ENCODE measurements at regions not wholly inside any gene's neighbourhood (a gene's known extent, or its start where the extent isn't known, plus 50 kb on each side); places are given as distances from the start of the nearest gene placed in this dataset.

- H4K5ac ChIP-seq (ENCODE audit: low read depth, low read length), result no peak overlapping the region
- H3K79me1 ChIP-seq (ENCODE audit: low read depth in 1 of 2, low read length in 2 of 2), result no peaks in the 10 kb centered on the region
- H3K14ac ChIP-seq (replicated peaks; ENCODE audit: low read depth, low read length), result no peak overlapping the region
- H3K4ac ChIP-seq (ENCODE audit: low read depth, low read length), result no peak overlapping the region
- H4K8ac ChIP-seq (ENCODE audit: low read depth in 2 of 2, low read length in 2 of 2), result no peak overlapping the region
- H3K9me3 ChIP-seq (ENCODE audit: control insufficient read depth, insufficient read depth, low read length), result no peaks in the 10 kb centered on the region; the same call in 1 of the 2 replicates
- H3K9me1 ChIP-seq (ENCODE audit: insufficient read depth, low read length), result no peaks in the 10 kb centered on the region
- no CpG with 5 or more reads among the region's 5 CpGs for WGBS, 2 experiments (ENCODE audit: extremely low coverage in 2 of 2, insufficient read length in 1 of 2)
- POLR2A ChIA-PET (ENCODE audit: unreplicated experiment), result no interaction called here
- intact Hi-C loops (cut with micrococcal nuclease) (no loop called here), dilution Hi-C loops (cut with HindIII; ENCODE audit: low sequenced_read_pairs, unreplicated experiment) (no loop called here), in situ Hi-C loops (cut with MboI; ENCODE audit: low sequenced_read_pairs) (no loop called here)
- no peaks in the 10 kb centered on the region for H3K27me3 ChIP-seq (ENCODE audit: control insufficient read depth, insufficient read depth, low read length)
- H3K36me3 ChIP-seq (ENCODE audit: control insufficient read depth, insufficient read depth, low read length), result no peaks in the 10 kb centered on the region
- no peak overlapping the region for H3K23ac ChIP-seq (ENCODE audit: low read depth, low read length)
- H2AK5ac ChIP-seq (ENCODE audit: low read depth, low read length), result no peak overlapping the region
- H2BK15ac ChIP-seq (ENCODE audit: low read depth, low read length), result no peak overlapping the region
- CTCF ChIA-PET, result no interaction called here
- DNase-seq (no peak), ATAC-seq (ENCODE audit: low read depth) (no peak)
- no peak overlapping the region for H4K91ac ChIP-seq (ENCODE audit: insufficient read depth, low read depth, low read length)
- no peak overlapping the region for H3K9ac ChIP-seq (ENCODE audit: low read depth, low read length)
- no peak overlapping the region for H2BK20ac ChIP-seq (ENCODE audit: low read depth, low read length)
- H2AFZ ChIP-seq (replicated peaks; ENCODE audit: low read length, poor library complexity), result no peak overlapping the region
- H3K18ac ChIP-seq (ENCODE audit: low read depth, low read length), result no peak overlapping the region
- no peak overlapping the region for H3K56ac ChIP-seq (ENCODE audit: extremely low read depth, insufficient read depth, low read length)
- H4K20me1 ChIP-seq (ENCODE audit: insufficient read depth, low read length), result no peaks in the 10 kb centered on the region
- no peak overlapping the region for H3K27ac ChIP-seq (ENCODE audit: insufficient read depth, low read length)
- H2AK9ac ChIP-seq (replicated peaks; ENCODE audit: low read depth, low read length, poor library complexity), result no peak overlapping the region
- no peak for TF ChIP-seq FOS (IDR thresholded peaks at IDR 0.05; ENCODE audit: low read depth, low read length)
- no peak for TF ChIP-seq CTCF (conservative IDR thresholded peaks at IDR 0.05; ENCODE audit: low read depth, low read length)
- TF ChIP-seq BHLHE40 (IDR thresholded peaks at IDR 0.05; ENCODE audit: low read depth, low read length), result no peak
- no peak for TF ChIP-seq CEBPB (IDR thresholded peaks at IDR 0.05; ENCODE audit: low read depth, low read length)
- no peak for TF ChIP-seq RCOR1 (IDR thresholded peaks at IDR 0.05; ENCODE audit: insufficient replicate concordance, low read length)
- BruUV-seq (replicated peaks), result no TSS peak
- no peak overlapping the region for H3K4me3 ChIP-seq (ENCODE audit: insufficient read depth, low read depth, low read length)
- no peak overlapping the region for H2BK5ac ChIP-seq (ENCODE audit: low read depth, low read length, poor library complexity, severe bottlenecking)
- H2BK120ac ChIP-seq (ENCODE audit: low read depth, low read length), result no peak overlapping the region
- H3K4me2 ChIP-seq (ENCODE audit: low read depth, low read length), result no peak overlapping the region
- no peaks in the 10 kb centered on the region for H3K4me1 ChIP-seq (ENCODE audit: control insufficient read depth, insufficient read depth, low read length)
These were observed 990.1 kb downstream of the TMTC2 start for GRCh38 chr12:83676781-83677295.

Data from IMR-90 (cell line).